NAMALWA (cell line): ENCODE measurements at regions not wholly inside any gene's neighbourhood (a gene's known extent, or its start where the extent isn't known, plus 50 kb on each side); places are given as distances from the start of the nearest gene placed in this dataset.
"Not testable (repeated sequence)": the region's sequence is repeated elsewhere in the genome, so short reads cannot be mapped to it uniquely, and the experiment has no call there.

ENCODE experiments used
- DNase-seq: peaks from one replicate; pipeline ENCODE4 v3.0.0-alpha.2; 2015; ENCODE audit warnings: low spot score

GRCh38 chr4:171524903-171525302 lies 288.3 kb upstream of the GALNTL6 start:
- DNase-seq = no peak

GRCh38 chr4:171521726-171522125 lies 291.5 kb upstream of the GALNTL6 start:
- no peak for DNase-seq

DNA sequence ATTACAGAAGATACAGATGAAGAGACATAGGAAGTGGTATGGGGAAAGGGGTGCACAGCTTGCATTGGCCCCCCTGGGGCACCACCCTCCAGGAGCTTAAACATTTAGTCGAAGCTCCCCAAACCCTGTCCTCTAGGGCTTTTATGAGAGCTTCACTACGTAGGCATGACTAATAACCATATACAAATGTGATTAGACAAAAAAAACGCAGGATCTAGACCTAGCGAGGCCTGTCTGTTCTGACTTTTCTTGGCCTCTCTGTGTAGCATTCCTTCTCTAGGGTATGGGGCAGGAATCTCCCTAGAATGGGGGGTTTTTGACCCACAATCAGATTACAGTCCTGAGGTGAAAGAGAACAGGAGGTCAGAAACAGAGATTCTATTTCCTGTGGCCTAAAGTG lies 293.7 kb upstream of the GALNTL6 start:
- DNase-seq = no peak

DNA sequence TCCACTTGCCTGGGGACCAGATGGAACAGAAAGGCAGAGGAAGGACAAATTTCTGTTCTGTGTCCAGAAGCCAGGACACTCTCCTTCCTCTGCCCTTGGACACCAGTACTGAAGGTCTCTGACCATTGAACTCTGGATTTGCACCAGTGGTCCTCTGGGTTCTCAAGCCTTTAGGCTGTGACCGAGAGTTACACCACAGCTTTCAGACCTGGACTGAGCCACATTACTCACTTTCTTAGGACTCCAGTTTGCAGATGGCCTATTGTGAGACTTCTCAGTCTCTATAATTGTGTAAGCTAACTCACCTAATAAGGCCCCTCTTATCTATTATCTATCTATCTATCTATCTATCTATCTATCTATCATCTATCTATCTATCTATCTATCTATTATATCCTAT lies 295.3 kb upstream of the GALNTL6 start:
- no peak for DNase-seq

DNA sequence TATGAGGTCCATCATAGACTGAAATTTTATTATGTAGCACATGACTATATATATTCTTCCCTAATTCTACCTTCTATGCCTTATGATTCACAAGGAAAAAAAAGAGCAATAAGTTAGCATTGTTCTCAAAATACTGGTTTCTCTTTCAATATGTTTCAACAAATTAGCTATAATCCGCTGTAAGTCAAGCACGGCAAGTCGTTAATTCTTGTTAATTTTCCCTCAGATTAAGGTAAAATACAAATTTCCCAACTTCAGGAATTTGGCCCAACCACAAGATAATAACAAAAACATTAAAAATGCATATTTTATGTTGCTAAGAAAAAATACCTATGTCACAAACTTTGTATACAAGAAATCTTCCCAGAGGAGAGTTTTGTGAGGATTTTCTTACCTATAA lies 296.5 kb upstream of the GALNTL6 start:
- DNase-seq = no peak

DNA sequence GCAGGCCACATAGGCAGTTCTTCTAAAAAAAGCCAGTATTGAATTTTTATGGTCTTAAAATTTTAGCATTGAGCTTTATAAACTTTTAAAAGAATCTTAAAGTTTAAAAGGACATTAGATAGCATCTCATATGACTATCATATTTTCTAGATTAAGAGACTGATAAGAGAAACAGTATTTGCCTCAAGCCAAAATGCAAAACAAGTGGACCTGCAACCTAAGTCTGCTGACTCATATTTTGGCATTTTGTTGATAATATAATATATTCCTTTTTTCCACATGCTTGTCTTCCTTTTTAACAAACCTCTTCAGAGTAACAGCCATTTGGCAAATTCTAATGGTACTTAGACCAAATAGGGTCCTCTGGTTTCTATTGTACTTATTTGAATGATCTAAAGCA lies 328.5 kb upstream of the GALNTL6 start:
- DNase-seq = no peak

DNA sequence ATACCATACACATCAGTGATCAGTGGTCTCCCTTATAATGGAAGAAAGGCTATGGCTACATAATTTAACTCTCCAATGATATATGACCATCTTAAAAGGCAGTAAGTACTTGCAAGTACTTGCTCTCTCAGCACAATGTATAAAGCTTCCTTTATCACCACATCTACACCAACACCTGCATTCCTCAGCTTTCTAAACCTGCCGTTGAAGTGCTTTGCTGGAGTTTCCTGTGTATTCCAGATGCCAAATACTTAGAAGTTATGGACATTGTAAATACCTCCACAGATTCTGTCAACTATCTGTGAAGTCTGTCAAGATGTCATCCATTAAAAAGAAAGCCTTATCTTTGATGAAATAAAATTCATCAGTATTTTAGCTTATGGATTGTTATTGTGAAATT lies 335.0 kb upstream of the GALNTL6 start:
- DNase-seq = no peak

DNA sequence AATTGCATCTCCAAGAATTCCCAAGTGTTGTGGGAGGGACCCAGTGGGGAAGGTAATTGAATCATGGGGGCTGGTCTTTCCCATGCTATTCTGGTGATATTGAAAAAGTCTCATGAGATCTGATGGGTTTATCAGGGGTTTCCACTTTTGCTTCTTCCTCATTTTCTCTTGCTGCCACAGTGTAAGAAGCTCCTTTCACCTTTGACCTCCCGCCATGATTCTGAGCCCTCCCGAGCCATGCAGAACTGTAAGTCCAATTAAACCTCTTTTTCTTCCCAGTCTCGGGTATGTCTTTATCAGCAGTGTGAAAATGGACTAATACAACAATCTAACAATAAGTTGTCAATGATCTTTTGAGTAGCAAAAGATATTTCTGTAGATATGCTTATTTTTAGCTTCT lies 338.1 kb upstream of the GALNTL6 start:
- not testable (repeated sequence) for DNase-seq

DNA sequence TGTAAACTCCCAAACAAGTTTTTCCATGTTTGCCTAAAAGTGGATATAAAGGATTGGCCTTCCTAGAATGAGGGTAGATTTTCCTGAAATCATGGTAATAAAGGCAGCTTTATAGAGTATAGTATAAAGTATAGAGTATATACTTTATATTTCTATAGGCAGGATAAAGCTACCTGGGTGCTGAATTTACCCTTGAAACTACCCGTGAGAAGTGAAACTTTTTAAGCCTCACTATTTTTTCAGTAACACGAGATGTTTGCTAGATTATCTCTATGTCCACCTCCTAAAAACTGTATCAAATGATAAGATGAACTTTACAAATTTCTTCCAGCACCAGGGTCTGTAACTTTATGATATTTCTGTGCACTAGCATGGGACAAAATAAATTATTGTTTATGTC lies 340.0 kb upstream of the GALNTL6 start:
- no peak for DNase-seq

- no peak for DNase-seq
These were observed 341.0 kb upstream of the GALNTL6 start for GRCh38 chr4:171472230-171472629.

DNA sequence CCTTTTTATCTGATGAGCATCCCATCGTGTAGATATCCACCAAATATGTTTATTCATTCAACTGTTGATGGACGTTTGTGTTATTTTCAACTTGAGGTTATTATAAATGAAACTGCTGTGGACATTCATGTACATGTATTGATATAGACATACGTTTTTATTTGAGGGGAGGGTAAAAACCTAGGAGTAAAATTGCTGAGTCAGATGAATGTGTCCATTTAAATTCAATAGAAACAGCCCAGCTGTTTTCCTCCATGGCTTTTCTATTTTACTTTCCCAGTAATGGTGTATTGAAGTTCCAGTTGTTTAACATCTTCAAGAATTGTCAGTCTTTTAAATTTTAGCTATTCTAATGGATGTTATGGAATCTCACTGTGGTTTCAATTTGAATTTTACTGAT lies 348.7 kb upstream of the GALNTL6 start:
- no peak for DNase-seq

GRCh38 chr4:171461191-171461590 lies 352.0 kb upstream of the GALNTL6 start:
- no peak for DNase-seq

DNA sequence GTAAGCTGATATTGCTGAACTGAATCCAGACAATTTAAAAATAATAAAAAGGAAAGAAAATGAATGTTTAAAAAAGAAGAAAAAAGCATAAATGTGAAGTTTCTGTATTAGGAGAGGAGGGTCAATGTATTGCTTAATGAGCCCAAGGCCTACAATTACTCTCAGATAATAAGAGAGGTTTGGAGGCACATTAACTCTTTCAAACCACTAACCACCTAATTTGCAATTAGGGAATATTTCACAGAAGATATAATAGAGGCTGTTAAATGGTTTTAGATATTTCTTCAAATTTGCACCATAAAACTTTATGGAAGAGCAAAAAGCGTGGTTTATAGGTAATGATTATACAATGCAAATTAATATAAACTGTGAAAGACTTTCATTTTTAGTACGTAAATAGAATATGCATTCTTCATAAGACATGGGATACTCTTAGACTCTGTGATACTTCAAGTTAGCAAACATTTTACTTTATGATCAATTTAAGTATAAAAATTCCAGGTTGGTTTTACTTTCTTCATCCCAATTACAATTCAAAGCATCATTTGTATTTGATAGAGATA lies 364.2 kb upstream of the GALNTL6 start:
- DNase-seq = no peak

DNA sequence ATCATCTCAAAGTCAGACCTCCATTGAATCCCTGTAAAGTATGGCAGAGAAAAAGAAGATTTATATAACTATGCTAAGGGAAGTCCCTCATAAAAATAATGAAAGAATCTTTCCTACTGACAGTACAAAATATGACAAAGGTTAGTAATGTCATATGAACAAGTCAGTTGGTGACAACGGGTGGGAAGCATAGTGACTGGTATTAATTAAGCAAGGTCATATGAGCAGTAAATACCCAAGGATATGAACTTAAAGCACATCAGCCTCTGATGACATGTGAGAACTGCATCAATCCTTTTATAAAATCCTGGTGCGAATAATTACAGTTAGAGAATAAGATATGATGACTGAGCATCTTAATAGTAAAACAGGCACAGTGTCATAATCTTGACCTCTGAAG lies 364.8 kb upstream of the GALNTL6 start:
- no peak for DNase-seq

GRCh38 chr4:171441300-171441941 lies 371.8 kb upstream of the GALNTL6 start:
- no peak for DNase-seq

DNA sequence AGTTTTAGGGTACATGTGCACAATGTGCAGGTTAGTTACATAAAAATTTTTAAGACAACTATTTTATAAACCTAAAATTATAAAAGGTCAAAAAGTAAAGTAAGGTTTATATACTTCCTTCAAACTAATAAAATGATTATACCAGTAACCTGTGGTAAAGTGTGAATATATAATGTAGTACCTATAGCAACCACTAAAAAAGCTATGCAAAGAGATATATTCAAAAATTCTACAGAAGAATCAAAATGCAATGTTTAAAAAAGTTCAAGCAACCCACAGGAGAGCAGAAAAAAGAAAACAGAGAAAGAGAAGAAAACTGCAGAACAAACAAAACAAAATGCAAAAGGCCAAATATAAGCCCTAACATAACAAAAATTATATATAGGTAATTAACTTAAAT lies 379.5 kb upstream of the GALNTL6 start:
- DNase-seq = no peak

GRCh38 chr4:171432536-171432935 lies 380.7 kb upstream of the GALNTL6 start:
- DNase-seq = no peak

- DNase-seq = no peak
These were observed 382.7 kb upstream of the GALNTL6 start for GRCh38 chr4:171430495-171430894.

- DNase-seq = no peak
These were observed 416.0 kb upstream of the GALNTL6 start for GRCh38 chr4:171397175-171397574.

- DNase-seq = no peak
These were observed 422.6 kb upstream of the GALNTL6 start for GRCh38 chr4:171390626-171391025.

- no peak for DNase-seq
These were observed 434.9 kb upstream of the GALNTL6 start for GRCh38 chr4:171378323-171378722.

GRCh38 chr4:171376724-171377123 lies 436.5 kb upstream of the GALNTL6 start:
- no peak for DNase-seq

GRCh38 chr4:171353535-171353934 lies 459.7 kb upstream of the GALNTL6 start:
- DNase-seq = no peak

DNA sequence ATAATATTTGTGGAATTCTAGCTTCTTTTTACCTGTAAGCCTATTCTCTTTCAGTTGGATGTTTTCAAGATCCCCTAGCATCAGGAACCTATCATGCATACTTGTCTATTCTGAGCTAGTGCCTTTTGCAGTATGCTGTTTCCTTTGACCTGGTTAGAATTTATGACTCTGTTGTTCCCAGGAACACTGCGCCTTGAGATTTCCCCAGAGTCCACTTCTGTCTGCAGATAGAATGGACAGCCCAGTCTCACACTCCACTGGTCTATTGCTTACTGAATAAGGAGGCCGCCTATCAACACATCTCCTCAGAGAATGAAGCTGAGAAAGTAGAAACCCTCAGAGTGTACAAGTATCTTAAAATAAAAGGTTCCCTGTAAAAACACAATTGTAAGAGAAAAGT lies 465.1 kb upstream of the GALNTL6 start:
- DNase-seq = no peak
